ENCODE measurements at regions not wholly inside any gene's neighbourhood (a gene's known extent, or its start where the extent isn't known, plus 50 kb on each side); places are given as distances from the start of the nearest gene placed in this dataset.

GRCh38 chr21:25031750-25032149, 575.5 kb downstream of the MRPL39 start:
- TF ChIP-seq CTCF (conservative IDR thresholded peaks at IDR 0.05; ENCODE audit: low read depth, low read length): no peak

GRCh38 chr21:25029580-25029979, 577.7 kb downstream of the MRPL39 start:
- DNase-seq (ENCODE audit: low read depth): no peak
- no peak overlapping the region for H3K4me3 ChIP-seq (ENCODE audit: low read length)
- no peak for TF ChIP-seq CTCF (conservative IDR thresholded peaks at IDR 0.05; ENCODE audit: low read depth, low read length)

More at GRCh38 chr21:25031750-25032149, 575.5 kb downstream of the MRPL39 start:
- H3K4me3 ChIP-seq (ENCODE audit: low read length): no peak overlapping the region
- DNase-seq (ENCODE audit: low read depth): no peak

- TF ChIP-seq CTCF (conservative IDR thresholded peaks at IDR 0.05; ENCODE audit: low read depth, low read length): no peak
- no peak overlapping the region for H3K4me3 ChIP-seq (ENCODE audit: low read length)
- DNase-seq (ENCODE audit: low read depth): no peak
Observed at GRCh38 chr21:25025596-25025995, 581.7 kb downstream of the MRPL39 start.

- DNase-seq (ENCODE audit: low read depth): no peak
- no peak for TF ChIP-seq CTCF (conservative IDR thresholded peaks at IDR 0.05; ENCODE audit: low read depth, low read length)
- H3K4me3 ChIP-seq (ENCODE audit: low read length): no peak overlapping the region
Observed at GRCh38 chr21:25024639-25025038, 582.6 kb downstream of the MRPL39 start.

GRCh38 chr21:25005388-25005787, 601.9 kb downstream of the MRPL39 start:
- DNase-seq (ENCODE audit: low read depth): no peak
- no peak for TF ChIP-seq CTCF (conservative IDR thresholded peaks at IDR 0.05; ENCODE audit: low read depth, low read length)
- no peak overlapping the region for H3K4me3 ChIP-seq (ENCODE audit: low read length)

- no peak overlapping the region for H3K4me3 ChIP-seq (ENCODE audit: low read length)
- no peak for DNase-seq (ENCODE audit: low read depth)
- no peak for TF ChIP-seq CTCF (conservative IDR thresholded peaks at IDR 0.05; ENCODE audit: low read depth, low read length)
Observed at GRCh38 chr21:25002676-25003075, 604.6 kb downstream of the MRPL39 start.

GRCh38 chr21:24995216-24995615, 612.1 kb downstream of the MRPL39 start:
- no peak overlapping the region for H3K4me3 ChIP-seq (ENCODE audit: low read length)
- TF ChIP-seq CTCF (conservative IDR thresholded peaks at IDR 0.05; ENCODE audit: low read depth, low read length): no peak
- no peak for DNase-seq (ENCODE audit: low read depth)

All from retinal pigment epithelial cell (primary cell).